SKM-1 treated with dmso at 0.1 percent for 144 hours (cell line): ENCODE measurements at regions not wholly inside any gene's neighbourhood (a gene's known extent, or its start where the extent isn't known, plus 50 kb on each side); places are given as distances from the start of the nearest gene placed in this dataset.
"Not testable (repeated sequence)": the region's sequence is repeated elsewhere in the genome, so short reads cannot be mapped to it uniquely, and the experiment has no call there.

Experiments
- DNase-seq: peaks from one replicate; lab custom pipeline; 2025; ENCODE audit not compliant: unreplicated experiment; lab: John Stamatoyannopoulos, UW

GRCh38 chr3:33956206-33956605, 157.8 kb downstream of the PDCD6IP start:
- DNase-seq, result no peak

DNA sequence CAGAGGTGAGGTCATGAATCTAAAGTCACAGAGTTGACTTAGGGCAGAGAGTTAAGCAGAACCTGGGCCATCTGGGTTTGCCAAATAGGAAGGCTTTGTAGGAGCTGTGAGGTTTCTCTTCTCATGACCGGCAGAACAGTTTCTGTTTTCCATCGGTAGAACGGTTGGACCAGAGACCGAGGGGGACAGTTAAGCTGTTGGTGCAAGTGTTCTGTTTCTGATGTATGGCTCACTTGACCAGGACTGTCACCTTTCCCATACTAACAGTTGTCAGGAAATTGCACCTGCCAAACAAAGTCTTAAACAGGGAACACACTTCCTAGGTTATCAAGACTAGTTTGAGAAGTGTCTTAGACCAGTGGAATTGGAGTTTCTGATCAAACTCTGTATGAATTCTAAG, 158.3 kb downstream of the PDCD6IP start:
- DNase-seq, result no peak

GRCh38 chr3:33957176-33957575, 158.7 kb downstream of the PDCD6IP start:
- DNase-seq, result no peak

- no peak for DNase-seq
Measured at GRCh38 chr3:33958661-33959060, 160.2 kb downstream of the PDCD6IP start.

GRCh38 chr3:33962396-33962795, 164.0 kb downstream of the PDCD6IP start:
- no peak for DNase-seq

DNA sequence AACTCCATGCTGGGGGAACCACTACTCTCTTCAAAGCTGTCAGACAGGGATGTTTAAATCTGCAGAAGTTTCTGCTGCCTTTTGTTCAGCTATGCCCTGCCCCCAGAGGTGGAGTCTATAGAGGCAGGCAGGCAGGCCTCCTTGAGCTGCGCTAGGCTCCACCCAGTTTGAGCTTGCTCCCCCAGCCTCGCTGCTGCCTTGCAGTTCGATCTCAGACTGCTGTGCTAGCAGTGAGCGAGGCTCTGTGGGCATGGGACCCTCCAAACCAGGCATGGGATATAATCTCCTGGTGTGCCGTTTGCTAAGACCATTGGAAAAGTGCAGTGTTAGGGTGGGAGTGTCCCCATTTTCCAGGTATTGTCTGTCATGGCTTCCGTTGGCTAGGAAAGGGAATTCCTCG, 171.8 kb downstream of the PDCD6IP start:
- DNase-seq, result not testable (repeated sequence)

GRCh38 chr3:33971055-33971454, 172.6 kb downstream of the PDCD6IP start:
- no peak for DNase-seq

- no peak for DNase-seq
Measured at GRCh38 chr3:33975463-33975862, 177.0 kb downstream of the PDCD6IP start.

- DNase-seq, result no peak
Measured at GRCh38 chr3:33977227-33977626, 178.8 kb downstream of the PDCD6IP start.

DNA sequence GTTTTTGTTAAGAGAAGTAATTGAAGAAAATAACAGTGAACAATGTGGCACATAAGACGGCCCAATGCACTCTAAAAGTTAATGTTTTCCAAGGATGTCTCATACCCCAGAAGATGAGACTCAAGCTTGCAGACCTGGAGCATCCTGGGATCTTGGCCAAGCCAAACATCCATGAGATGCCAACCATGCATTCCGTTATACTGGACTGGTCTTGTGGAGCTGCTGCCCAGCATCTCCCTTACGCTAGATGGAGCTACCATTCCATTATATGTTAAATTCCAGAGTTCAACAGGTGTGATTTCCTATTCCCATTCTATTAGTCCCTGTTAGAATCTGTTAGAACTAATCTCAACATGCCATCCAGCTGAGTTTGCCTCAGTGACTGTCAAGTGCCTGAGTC, 181.8 kb downstream of the PDCD6IP start:
- DNase-seq, result no peak

GRCh38 chr3:33982269-33982798, 183.9 kb downstream of the PDCD6IP start:
- DNase-seq, result no peak

- not testable (repeated sequence) for DNase-seq
Measured at GRCh38 chr3:33982949-33983348, 184.5 kb downstream of the PDCD6IP start.

DNA sequence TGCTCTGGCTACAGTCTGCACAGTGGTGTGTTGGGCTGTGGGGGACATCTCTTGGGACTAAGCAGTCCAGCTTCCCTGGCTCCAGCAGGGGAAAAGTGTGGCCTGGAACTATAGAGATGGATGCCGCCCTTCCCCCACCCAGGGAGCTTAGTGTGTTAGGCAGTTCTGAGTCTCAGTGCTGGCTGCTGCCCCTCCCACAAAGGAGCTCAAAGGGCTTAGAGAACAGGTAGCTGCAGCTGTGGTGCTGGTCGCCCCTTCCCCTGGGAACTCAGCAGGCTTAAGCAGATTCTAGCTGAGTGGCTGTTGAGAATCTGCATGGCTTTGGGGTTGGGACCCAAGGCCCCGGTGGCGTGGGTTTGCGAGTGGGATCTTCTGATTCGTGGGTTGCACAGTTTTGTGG, 190.8 kb downstream of the PDCD6IP start:
- no peak for DNase-seq

DNA sequence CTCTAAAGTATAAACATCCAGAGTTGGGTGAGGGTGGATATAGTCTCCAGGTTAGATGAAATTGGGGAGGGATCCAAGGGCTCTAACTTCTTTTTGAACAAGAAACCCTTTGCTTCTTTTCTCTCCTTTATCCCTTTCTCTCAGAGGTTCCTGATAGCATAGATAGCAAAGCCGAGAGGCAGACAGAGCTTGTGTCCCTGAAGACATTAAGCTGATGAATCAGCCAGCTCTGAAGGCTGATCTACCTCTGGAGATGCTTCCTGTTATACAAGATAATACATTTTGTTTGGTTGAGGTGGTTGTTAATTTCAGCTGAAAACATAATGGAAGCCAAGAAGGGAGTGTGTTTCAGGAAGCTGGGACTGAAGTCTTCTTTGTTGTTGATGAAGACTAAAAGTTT, 193.2 kb downstream of the PDCD6IP start:
- no peak for DNase-seq

GRCh38 chr3:33993631-33994030, 195.2 kb downstream of the PDCD6IP start:
- no peak for DNase-seq

DNA sequence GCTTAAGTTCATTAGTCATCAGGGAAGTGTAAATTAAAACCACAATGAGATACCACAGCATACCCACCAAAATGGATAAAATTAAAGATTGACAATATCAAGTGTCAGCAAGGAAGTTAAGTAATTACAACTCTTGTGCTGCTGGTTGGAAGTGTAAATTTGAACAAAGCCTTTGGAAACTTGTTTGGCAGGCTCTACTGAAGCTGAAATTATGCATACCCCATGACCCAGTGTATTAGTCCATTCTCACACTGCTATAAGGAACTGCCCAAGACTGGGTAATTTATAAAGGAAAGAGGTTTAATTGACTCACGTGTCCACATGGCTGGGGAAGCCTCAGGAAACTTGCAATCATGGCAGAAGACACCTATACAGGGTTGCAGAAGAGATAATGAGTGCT, 196.1 kb downstream of the PDCD6IP start:
- DNase-seq, result no peak

- DNase-seq, result no peak
Measured at GRCh38 chr3:34000301-34000700, 201.9 kb downstream of the PDCD6IP start.

GRCh38 chr3:34001022-34001421, 202.6 kb downstream of the PDCD6IP start:
- no peak for DNase-seq

DNA sequence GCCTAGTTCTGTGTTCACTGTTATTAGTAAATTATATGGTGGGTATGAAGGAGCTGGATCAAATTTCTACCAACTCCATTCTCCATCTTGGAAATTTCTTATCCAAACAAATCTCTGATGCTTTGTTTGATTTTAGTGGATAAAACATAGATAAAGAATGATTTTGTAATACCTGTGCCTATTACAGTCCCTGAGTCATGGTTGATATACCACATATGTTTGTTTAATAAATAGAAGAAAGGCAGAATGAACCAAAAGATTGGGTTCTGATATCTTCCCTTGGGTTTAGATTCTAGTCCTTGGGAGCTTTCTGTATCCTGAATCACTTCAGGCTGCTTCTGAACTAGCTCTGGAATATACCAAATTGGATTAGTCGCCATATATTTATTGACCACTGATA, 203.6 kb downstream of the PDCD6IP start:
- no peak for DNase-seq

GRCh38 chr3:34002569-34003100, 204.2 kb downstream of the PDCD6IP start:
- no peak for DNase-seq

DNA sequence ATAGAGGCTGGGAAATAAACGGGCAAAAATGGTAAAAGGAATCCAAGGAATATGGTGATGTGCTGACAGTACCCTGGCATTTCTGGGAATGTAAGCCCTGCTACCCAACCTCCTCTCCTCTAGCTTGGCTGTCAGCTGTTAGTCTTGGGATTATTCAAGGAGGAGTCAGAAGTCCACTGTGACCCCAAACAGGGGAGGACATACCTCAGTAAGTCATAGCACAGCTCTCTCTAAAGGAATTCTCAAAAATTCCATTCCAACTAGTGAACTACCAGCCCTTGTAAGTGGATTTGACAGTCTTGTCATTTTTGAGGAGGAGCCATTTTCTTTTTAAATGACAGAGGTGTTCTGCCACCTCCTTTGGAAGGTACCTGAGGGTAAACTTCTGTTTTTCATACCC, 207.5 kb downstream of the PDCD6IP start:
- no peak for DNase-seq

GRCh38 chr3:34008191-34008590, 209.8 kb downstream of the PDCD6IP start:
- DNase-seq, result no peak
